Hypothalamus (tissue), 51 donors: ENCODE measurements at regions not wholly inside any gene's neighbourhood (a gene's known extent, or its start where the extent isn't known, plus 50 kb on each side); places are given as distances from the start of the nearest gene placed in this dataset.
"Not testable (repeated sequence)": the region's sequence is repeated elsewhere in the genome, so short reads cannot be mapped to it uniquely, and the experiment has no call there.

Experiments
- DNase-seq, 51 donors: peaks; one replicate each; lab custom pipeline; 2025; lab: John Stamatoyannopoulos, UW

GRCh38 chrX:144188489-144188888, 304.6 kb downstream of the UBE2NL start:
- not testable (repeated sequence) for DNase-seq

DNA sequence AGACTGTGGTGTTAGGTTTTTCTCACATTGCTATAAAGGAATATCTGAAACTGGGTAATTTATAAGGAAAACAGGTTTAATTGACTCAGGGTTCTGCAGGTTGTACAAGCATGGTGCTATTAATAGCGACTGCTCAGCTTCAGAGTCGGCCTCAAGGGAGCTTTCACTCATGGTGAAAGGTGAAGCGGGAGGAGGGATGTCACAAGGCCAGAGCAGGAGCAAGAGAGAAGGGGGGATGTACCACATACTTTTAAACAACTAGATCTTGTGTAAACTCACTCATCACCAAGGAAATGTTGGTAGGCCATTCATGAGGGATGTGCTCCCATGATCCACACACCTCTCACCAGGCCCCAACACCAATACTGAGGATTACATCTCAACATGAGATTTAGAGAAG, 313.2 kb downstream of the UBE2NL start:
- not testable (repeated sequence) for DNase-seq

- not testable (repeated sequence) for DNase-seq
Measured at GRCh38 chrX:144202726-144203125, 318.9 kb downstream of the UBE2NL start.

DNA sequence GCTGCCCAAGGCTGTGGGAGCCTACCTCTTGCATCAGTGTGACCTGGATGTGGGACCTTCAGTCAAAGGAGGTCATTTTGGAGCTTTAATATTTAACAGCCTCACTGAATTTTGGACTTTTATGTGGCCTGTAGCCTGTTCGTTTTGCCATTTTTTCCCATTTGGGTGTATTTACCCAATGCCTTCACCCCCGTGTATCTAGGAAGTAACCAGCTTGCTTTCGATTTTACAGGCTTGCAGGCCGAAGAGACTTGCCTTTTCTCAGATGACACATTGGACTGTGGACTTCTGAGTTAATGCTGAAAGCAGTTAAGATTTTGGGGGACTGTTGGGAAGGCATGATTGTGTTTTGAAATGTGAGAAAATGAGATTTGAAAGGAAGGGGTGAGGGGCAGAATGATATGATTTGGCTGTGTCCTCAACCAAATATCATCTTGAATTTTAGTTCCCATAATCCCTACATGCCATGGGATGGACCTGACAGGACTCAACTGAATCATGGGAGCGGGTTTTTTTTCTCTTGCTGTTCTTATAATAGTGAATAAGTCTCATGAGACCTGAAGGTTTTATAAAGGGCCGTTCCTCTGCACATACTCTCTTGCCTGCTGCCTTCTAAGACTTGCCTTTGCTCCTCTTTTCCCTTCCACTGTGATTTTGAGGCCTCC, 324.6 kb downstream of the UBE2NL start:
- not testable (repeated sequence) for DNase-seq

GRCh38 chrX:144214651-144215050, 330.8 kb downstream of the UBE2NL start:
- no peak for DNase-seq

- no peak for DNase-seq
Measured at GRCh38 chrX:144219035-144219434, 335.2 kb downstream of the UBE2NL start.

DNA sequence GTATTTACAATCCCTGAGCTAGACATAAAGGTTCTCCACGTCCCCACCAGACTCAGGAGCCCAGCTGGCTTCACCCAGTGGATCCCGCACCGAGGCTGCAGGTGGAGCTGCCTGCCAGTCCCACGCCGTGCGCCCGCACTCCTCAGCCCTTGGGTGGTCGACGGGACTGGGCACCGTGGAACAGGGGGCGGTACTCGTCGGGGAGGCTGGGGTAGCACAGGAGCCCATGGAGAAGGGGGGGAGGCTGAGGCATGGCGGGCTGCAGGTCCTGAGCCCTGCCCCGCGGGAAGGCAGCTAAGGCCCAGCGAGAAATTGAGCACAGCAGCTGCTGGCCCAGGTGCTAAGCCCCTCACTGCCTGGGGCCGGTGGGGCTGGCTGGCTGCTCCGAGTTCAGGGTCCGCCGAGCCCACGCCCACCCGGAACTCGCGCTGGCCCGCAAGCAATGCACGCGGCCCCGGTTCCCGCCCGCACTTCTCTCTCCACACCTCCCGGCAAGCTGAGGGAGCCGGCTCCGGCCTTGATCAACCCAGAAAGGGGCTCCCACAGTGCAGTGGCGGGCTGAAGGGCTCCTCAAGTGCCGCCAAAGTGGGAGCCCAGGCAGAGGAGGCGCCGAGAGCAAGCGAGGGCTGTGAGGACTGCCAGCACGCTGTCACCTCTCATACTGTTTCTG, 347.4 kb downstream of the UBE2NL start:
- DNase-seq: not testable (repeated sequence)

DNA sequence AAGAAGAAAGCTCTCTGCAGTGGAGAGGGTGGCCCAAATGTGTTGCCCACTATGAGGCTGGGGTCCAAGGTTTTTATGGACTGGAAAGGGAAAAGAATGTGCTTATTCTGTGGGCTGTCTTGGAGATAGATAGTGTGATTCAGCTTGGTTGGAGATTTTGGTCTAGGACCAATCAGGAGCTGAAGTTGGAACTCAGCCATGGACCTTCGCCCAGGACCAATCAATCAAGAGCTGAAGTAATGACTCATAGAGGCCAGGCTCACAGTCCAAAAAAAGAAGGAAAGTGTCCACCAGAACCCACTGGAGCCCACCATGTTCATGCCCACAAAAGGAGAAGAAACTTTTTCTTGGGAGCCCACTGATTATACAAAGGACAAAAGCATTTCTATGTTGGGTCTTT, 369.5 kb downstream of the UBE2NL start:
- no peak for DNase-seq

- DNase-seq: no peak
Measured at GRCh38 chrX:144259054-144259453, 375.2 kb downstream of the UBE2NL start.

- DNase-seq: no peak
Measured at GRCh38 chrX:144265641-144266040, 381.8 kb downstream of the UBE2NL start.

DNA sequence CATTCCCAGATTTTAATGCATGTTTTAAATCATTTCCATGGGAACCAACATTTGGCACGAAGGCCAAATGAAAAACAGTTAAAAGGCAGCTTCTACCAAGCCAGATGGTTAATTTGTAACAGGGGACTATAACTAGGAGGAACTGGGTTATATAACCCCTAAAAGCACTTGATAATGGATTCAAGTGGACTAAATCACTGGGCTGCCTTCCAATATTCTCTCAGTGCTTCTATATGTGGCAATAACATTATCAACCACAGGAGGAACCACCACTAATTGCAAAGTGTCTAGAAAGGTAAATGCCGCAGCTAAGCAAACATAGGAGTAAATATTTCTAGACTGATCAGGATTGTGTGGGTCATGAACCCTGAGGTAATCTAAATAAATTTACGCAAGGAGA, 391.5 kb downstream of the UBE2NL start:
- DNase-seq: no peak

DNA sequence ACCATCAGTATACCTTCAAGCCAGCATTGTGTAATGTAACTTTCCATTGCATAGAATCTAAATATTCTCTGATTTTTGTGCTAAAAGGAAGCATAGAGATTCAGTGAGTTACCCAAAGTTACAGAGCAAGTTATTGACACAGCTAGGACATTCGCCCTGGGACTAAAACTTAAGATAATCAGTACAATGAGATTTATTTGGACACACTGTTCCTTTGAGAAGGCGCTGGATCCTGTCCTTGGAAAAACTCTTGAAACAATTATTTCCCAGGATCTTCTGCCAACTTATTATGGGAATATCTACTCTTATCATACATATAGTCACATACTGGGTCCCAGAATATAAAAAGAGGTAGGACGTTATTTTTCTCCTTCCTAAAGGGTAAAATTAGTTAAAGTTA, 392.0 kb downstream of the UBE2NL start:
- no peak for DNase-seq

DNA sequence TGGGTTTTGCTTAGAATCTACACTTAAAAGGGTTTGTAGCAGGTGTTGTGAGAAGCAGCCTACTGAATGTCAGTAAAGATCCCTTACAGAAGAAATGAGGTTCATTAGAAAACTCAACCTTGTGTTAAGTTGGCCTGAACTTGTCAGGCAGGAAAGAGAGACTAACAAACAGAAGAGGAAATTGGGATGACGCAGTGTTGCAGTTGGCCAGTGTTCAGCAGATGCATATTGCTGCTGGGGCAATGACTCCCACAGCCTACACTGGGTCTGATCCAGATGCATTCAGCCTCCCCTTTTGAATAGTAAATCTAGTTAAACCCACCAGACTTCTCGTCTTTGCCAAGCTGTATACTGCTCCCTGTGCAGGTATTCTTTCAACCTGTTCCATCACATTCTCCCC, 409.4 kb downstream of the UBE2NL start:
- no peak for DNase-seq

DNA sequence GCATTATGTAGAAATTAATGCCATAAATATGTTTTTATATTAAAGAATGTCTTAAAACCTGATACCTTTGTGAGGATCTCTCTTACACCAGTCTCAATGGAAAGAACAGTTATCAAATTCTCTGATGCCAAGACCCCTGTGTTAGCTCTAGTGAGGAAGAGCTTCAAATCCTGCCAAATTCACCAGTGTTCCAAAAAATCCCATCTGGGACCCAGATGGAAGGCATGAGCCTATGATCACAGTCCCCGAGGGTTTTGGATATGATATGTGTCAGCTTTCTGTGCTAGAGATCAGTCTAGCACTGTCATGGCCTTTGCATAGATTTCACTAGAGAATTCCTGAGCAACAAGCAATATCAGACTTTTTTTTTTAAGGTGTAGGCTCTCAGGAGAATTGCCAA, 412.1 kb downstream of the UBE2NL start:
- DNase-seq: no peak

GRCh38 chrX:144297221-144297620, 413.4 kb downstream of the UBE2NL start:
- no peak for DNase-seq

DNA sequence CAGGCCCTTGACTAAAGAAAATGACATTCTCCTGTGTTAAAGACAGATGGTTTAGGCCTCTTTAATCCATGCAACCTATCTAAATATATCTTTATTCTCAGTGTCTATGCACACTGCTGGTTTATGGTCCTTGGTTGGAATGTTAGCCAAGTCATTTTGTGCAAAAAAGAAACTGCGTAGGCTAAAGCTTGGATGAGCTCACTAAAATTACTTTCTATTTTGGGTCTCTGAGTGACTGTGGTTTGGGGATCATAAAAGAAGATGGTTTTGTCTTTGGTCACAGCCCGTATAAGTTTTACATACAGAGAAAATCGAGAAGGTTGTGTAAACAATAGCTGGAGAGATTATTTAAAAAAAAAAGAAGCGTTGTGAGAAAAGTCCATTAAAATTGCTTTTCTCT, 443.6 kb downstream of the UBE2NL start:
- no peak for DNase-seq

DNA sequence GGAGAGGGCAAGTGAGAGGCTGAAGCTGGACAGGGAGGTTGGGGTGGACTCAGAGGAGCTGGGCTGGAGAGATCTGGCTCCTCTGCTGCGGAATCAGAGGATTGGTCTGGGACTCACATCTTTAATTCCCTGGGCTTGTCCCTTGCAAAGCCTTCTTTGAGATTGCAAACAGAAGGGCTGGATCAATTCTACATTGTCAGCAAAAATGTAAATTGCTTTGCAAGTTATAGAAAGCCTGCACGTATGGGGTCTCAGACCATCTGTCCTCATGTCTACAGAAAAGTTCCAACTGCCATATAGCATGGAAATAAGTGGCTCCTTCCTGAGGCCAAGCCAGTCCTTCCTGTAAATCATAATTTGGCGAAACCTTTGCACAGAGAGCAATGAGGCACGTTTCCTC, 449.6 kb downstream of the UBE2NL start:
- DNase-seq: no peak

DNA sequence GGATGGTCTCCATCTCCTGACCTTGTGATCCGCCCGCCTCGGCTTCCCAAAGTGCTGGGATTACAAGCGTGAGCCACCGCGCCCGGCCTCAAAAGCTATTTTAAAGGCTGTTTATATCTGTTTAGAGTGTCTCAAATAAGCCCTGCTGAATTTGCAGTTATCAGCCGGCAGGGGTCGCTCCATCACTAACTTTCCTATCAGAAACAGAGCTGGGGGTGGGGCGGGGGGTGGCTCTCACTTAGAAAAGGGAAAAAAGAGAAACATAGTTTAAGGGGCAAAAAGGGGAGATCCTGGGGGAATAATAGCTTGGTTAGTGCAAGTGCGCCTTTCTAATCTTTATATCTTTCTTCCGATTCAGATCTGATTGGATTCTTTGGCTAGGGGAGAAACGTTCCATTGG, 450.7 kb downstream of the UBE2NL start:
- DNase-seq: no peak

DNA sequence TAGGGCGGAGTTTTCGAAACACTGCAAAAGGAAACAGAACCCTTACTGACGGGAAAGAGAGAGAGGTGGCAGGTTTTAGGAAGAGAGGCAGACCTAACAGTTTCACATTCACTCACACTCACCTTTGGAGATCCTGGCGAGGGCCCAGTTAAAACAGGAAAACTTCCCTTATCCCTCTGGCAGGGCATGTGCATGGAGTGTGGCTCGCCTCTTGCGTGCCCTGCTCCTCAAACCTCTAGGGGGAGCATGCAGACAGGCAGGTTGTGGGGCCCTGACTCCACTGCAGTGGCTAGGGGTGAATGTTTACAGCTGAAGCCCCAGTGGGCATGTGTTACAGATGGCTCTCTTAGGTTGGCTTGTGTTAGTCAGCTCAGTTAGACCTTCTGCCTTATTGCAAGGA, 451.5 kb downstream of the UBE2NL start:
- no peak for DNase-seq

DNA sequence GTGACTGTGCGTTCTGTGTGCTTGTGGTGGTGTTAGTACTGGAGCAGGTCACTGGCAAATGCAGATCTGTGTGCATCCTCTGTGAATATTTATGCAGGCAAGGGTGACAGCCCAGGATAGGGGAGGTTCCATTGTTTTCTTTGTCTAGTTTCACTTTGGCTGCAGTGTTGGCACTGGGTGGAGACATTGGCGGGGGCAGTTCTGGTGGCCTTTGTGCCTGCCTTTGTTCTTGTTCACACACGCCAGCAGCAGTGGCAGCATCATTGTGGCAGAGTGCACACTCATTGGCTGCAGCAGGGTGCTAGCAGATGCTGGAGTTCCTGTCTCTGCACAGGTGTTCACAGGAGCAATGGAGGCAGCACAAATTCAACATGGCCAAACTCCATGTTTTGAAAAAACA, 495.3 kb downstream of the UBE2NL start:
- no peak for DNase-seq

DNA sequence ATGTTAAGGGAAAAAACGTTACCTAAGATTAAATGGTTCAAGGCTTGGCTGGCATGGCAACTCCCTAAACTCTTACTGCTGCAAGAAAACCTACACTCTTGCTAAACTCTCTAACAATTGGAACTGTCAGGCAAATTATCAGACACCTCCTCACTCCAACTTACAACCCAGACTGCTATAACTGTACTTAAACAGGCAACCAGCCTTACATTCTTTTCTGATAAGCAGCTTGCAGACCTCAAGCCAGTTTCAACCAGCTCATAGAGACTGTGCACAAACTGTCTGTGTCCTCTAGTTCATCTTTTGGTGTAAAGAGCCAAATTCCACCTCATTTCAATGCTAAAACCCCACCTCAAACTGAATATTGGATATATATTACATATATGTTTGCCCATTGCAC, 504.9 kb downstream of the UBE2NL start:
- DNase-seq: no peak
